ENCODE measurements at regions not wholly inside any gene's neighbourhood (a gene's known extent, or its start where the extent isn't known, plus 50 kb on each side); places are given as distances from the start of the nearest gene placed in this dataset.

DNA sequence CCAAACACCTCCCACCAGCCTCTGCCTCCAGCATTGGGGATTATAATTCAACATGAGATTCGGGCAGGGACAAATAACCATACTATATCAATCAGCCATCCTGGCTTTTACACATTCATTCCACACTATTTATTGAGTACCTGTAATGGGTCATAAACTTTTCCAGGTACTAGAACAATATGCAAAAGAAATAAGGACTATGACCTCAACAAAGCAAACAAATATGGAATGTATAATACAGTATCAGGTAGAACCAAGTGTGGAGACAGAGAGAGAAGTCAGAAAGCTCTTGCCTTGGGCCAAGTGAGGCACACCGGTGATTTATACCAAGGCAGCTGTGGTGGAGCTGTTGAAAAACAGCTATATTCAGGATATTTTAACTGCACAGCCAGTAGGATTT is 116.3 kb downstream of the TSPAN8 start:
- H3K27ac Mint-ChIP-seq = no peak overlapping the region
- TF ChIP-seq, protein P1, sequence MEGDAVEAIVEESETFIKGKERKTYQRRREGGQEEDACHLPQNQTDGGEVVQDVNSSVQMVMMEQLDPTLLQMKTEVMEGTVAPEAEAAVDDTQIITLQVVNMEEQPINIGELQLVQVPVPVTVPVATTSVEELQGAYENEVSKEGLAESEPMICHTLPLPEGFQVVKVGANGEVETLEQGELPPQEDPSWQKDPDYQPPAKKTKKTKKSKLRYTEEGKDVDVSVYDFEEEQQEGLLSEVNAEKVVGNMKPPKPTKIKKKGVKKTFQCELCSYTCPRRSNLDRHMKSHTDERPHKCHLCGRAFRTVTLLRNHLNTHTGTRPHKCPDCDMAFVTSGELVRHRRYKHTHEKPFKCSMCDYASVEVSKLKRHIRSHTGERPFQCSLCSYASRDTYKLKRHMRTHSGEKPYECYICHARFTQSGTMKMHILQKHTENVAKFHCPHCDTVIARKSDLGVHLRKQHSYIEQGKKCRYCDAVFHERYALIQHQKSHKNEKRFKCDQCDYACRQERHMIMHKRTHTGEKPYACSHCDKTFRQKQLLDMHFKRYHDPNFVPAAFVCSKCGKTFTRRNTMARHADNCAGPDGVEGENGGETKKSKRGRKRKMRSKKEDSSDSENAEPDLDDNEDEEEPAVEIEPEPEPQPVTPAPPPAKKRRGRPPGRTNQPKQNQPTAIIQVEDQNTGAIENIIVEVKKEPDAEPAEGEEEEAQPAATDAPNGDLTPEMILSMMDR (IDR thresholded peaks at IDR 0.05; ENCODE audit: unreplicated experiment) = no peak
- no peak overlapping the region for H3K4me3 Mint-ChIP-seq
- H3K27me3 Mint-ChIP-seq (ENCODE audit: low read depth) = peaks cover 5% of the 10 kb centered on the region
- peaks cover 6% of the 10 kb centered on the region for H3K4me1 Mint-ChIP-seq
- no peaks in the 10 kb centered on the region for H3K9me3 Mint-ChIP-seq
- no peak for DNase-seq (ENCODE audit: low spot score in 2 of 2, unreplicated experiment in 2 of 2)
- no peaks in the 10 kb centered on the region for H3K36me3 Mint-ChIP-seq

DNA sequence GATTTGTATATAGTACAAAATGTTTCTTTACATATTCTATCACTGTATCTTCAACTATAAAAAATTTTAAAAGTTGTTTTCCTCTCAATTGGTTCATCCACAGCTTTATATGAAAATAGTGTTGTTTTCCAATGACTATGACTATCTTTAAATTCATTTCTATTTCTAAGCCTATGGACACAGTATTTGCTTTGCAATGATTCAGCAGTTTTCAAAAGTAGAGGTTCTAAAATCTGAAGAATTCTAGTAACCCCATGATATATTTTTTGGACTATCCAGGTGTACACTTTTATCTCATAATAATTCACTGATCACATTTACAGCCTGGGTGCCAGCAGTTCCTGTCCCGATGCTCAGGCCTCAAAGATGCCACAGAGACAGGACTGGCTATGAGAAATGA is 118.4 kb upstream of the PTPRR start:
- TF ChIP-seq, protein P1 (IDR thresholded peaks at IDR 0.05; ENCODE audit: unreplicated experiment) = no peak
- Mint-ChIP-seq H3K4me1 (peaks cover 4% of the 10 kb centered on the region), H3K27me3 (ENCODE audit: low read depth) (no peaks in the 10 kb centered on the region), H3K9me3 (no peaks in the 10 kb centered on the region), H3K27ac (no peak overlapping the region), H3K36me3 (no peaks in the 10 kb centered on the region), H3K4me3 (no peak overlapping the region)
- DNase-seq (ENCODE audit: low spot score in 2 of 2, unreplicated experiment in 2 of 2) = no peak

DNA sequence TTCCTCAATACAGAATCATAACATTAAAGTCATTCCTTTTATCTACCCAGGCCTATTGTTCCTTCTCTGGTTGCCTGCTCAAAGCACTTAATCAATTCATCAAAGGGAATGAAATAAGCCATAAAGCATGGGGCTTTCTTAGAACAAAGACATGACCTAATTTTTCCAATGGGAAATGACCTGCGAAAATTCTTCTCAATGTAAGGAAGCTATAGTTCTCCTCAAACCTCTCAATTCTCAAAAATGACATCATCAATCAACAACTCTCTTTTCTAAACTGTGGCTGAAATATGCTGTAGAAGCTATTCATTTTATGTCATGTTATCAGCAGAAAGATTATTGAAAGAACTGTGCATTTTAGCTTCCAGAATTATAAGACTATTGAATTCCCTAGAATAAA is 116.0 kb upstream of the PTPRR start:
- H3K27me3 Mint-ChIP-seq (ENCODE audit: low read depth) = no peaks in the 10 kb centered on the region
- H3K4me1 Mint-ChIP-seq = no peaks in the 10 kb centered on the region
- TF ChIP-seq, protein P1 (IDR thresholded peaks at IDR 0.05; ENCODE audit: unreplicated experiment) = no peak

DNA sequence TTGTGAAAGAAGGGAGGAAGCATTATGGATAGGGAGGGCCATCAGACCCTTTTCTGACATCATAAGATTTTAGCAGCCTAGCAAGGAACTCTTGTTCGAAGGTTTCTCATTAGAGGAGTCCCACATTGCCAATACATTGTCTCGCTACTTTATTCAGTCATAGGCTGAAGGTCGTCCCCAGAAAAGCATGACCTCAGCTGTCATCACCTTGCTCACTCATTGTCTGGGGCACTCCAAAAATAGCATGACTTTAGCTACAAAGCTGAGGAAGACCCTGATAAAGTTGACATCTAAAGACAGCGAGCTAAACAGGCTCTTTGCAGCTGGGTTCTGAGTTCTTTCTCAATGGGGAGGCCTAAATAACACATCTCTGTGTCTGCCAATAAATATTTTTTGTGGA is 112.4 kb upstream of the PTPRR start:
- H3K4me3 Mint-ChIP-seq = no peak overlapping the region
- H3K4me1 Mint-ChIP-seq = peaks cover 2% of the 10 kb centered on the region
- no peak for DNase-seq (ENCODE audit: low spot score in 2 of 2, unreplicated experiment in 2 of 2)
- no peaks in the 10 kb centered on the region for H3K9me3 Mint-ChIP-seq
- no peaks in the 10 kb centered on the region for H3K36me3 Mint-ChIP-seq
- H3K27me3 Mint-ChIP-seq (ENCODE audit: low read depth) = peaks cover 3% of the 10 kb centered on the region
- TF ChIP-seq, protein P1 (IDR thresholded peaks at IDR 0.05; ENCODE audit: unreplicated experiment) = no peak
- no peak overlapping the region for H3K27ac Mint-ChIP-seq

More for the DNA sequence above, 116.0 kb upstream of the PTPRR start:
- H3K27ac Mint-ChIP-seq = no peak overlapping the region
- no peaks in the 10 kb centered on the region for H3K36me3 Mint-ChIP-seq
- no peak for DNase-seq (ENCODE audit: low spot score in 2 of 2, unreplicated experiment in 2 of 2)
- H3K9me3 Mint-ChIP-seq = no peaks in the 10 kb centered on the region
- H3K4me3 Mint-ChIP-seq = no peak overlapping the region

DNA sequence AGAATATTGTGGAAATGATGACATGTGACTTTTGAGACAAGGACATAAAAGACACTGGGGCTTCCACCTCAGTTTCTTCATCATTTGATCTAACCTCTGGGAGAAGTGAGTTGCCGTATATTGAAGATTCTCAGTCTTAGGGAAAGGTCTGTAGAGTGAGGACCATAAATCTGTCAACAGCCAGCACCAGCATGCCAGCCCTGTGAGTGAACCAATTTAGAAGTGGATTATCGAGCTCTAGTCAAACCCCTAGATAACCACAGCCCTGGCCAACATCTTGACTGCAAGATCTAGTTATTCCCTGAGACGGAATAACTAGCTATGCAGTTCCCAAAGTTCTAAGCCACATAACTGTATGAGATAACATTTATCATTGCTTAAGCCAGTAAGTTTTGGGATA is 108.8 kb upstream of the PTPRR start:
- peaks cover 2% of the 10 kb centered on the region for H3K4me1 Mint-ChIP-seq
- TF ChIP-seq, protein P1 (IDR thresholded peaks at IDR 0.05; ENCODE audit: unreplicated experiment) = no peak
- peaks cover 6% of the 10 kb centered on the region for H3K27me3 Mint-ChIP-seq (ENCODE audit: low read depth)
- H3K36me3 Mint-ChIP-seq = no peaks in the 10 kb centered on the region
- no peak for DNase-seq (ENCODE audit: low spot score in 2 of 2, unreplicated experiment in 2 of 2)
- no peaks in the 10 kb centered on the region for H3K9me3 Mint-ChIP-seq
- H3K27ac Mint-ChIP-seq = no peak overlapping the region
- no peak overlapping the region for H3K4me3 Mint-ChIP-seq

DNA sequence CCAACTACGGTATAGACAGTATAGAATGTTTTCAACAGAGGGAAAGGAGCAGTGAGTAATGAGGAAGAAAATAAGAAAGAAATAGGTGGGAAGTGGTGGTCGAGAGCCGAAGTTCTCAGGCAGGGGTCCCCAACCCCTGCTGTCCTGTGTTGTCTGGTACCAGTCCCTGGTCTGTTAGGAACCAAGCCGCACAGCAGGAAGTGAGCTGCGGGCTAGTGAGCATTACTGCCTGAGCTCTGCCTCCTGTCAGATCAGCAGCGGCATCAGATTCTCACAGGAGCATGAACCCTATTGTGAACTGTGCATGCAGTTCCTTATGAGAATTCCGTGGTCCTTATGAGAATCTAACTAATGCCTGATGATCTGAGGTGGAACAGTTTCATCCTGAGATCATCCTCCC is 107.3 kb upstream of the PTPRR start:
- DNase-seq (ENCODE audit: low spot score in 2 of 2, unreplicated experiment in 2 of 2) = no peak
- TF ChIP-seq, protein P1 (IDR thresholded peaks at IDR 0.05; ENCODE audit: unreplicated experiment) = no peak
- Mint-ChIP-seq H3K27me3 (ENCODE audit: low read depth) (peaks cover 6% of the 10 kb centered on the region), H3K36me3 (no peaks in the 10 kb centered on the region), H3K9me3 (no peaks in the 10 kb centered on the region), H3K4me3 (no peak overlapping the region), H3K27ac (no peak overlapping the region), H3K4me1 (peaks cover 2% of the 10 kb centered on the region)

Measured in mesothelial cell of epicardium (in vitro differentiated cells).